Retinal pigment epithelial cell (primary cell): ENCODE measurements at regions not wholly inside any gene's neighbourhood (a gene's known extent, or its start where the extent isn't known, plus 50 kb on each side); places are given as distances from the start of the nearest gene placed in this dataset.

Experiments used
- DNase-seq: peaks from one replicate; pipeline ENCODE4 v3.0.0-alpha.2; 2010; ENCODE audit warnings: low read depth
- H3K4me3 ChIP-seq: 2 replicates; pipeline ENCODE4 v1.5.1; 2011; ENCODE audit warnings: mild to moderate bottlenecking, low read length, control low read depth, moderate library complexity
- CTCF ChIP-seq: conservative IDR thresholded peaks from 2 replicates; pipeline ENCODE4 v1.5.1; 2011; ENCODE audit warnings: low read depth, low read length, control low read depth, inconsistent platforms

- no peak overlapping the region for H3K4me3 ChIP-seq
- no peak for DNase-seq
- TF ChIP-seq CTCF: no peak
Measured at GRCh38 chr7:41573015-41573414, 129.9 kb downstream of the INHBA start.

GRCh38 chr7:41571573-41571972 lies 131.3 kb downstream of the INHBA start:
- no peak overlapping the region for H3K4me3 ChIP-seq
- TF ChIP-seq CTCF: no peak
- DNase-seq: no peak

GRCh38 chr7:41570766-41571165 lies 132.1 kb downstream of the INHBA start:
- no peak for DNase-seq
- no peak for TF ChIP-seq CTCF
- H3K4me3 ChIP-seq: no peak overlapping the region

- no peak overlapping the region for H3K4me3 ChIP-seq
- TF ChIP-seq CTCF: no peak
- no peak for DNase-seq
Measured at GRCh38 chr7:41568135-41568534, 134.8 kb downstream of the INHBA start.

- no peak for DNase-seq
- no peak overlapping the region for H3K4me3 ChIP-seq
- no peak for TF ChIP-seq CTCF
Measured at GRCh38 chr7:41567731-41568114, 135.2 kb downstream of the INHBA start.

GRCh38 chr7:41567031-41567730 lies 135.7 kb downstream of the INHBA start:
- TF ChIP-seq CTCF: no peak
- no peak for DNase-seq
- H3K4me3 ChIP-seq: no peak overlapping the region

GRCh38 chr7:41566581-41566980 lies 136.3 kb downstream of the INHBA start:
- no peak overlapping the region for H3K4me3 ChIP-seq
- DNase-seq: no peak
- TF ChIP-seq CTCF: no peak
